Endothelial cell (in vitro differentiated cells): ENCODE measurements at regions not wholly inside any gene's neighbourhood (a gene's known extent, or its start where the extent isn't known, plus 50 kb on each side); places are given as distances from the start of the nearest gene placed in this dataset.

Experiments used
- DNase-seq: peaks from one replicate; pipeline ENCODE4 v3.0.0; 2021; ENCODE audit warnings: low spot score
- H3K27ac Mint-ChIP-seq: one replicate; pipeline ENCODE4 v1.8.0; 2021; ENCODE audit warnings: mixed read lengths, inconsistent platforms; ENCODE audit not compliant: unreplicated experiment
- H3K27me3 Mint-ChIP-seq: one replicate; pipeline ENCODE4 v1.8.0; 2021; ENCODE audit warnings: mild to moderate bottlenecking, moderate library complexity, mixed read lengths, inconsistent platforms; ENCODE audit not compliant: unreplicated experiment
- H3K36me3 Mint-ChIP-seq: one replicate; pipeline ENCODE4 v1.8.0; 2021; ENCODE audit warnings: mild to moderate bottlenecking, low read depth, mixed read lengths, inconsistent platforms; ENCODE audit not compliant: unreplicated experiment
- H3K4me1 Mint-ChIP-seq: one replicate; pipeline ENCODE4 v1.8.0; 2021; ENCODE audit warnings: mild to moderate bottlenecking, mixed read lengths, inconsistent platforms; ENCODE audit not compliant: unreplicated experiment
- H3K4me3 Mint-ChIP-seq: one replicate; pipeline ENCODE4 v1.8.0; 2021; ENCODE audit warnings: mild to moderate bottlenecking, mixed read lengths, inconsistent platforms; ENCODE audit not compliant: unreplicated experiment
- H3K9me3 Mint-ChIP-seq: one replicate; pipeline ENCODE4 v1.8.0; 2021; ENCODE audit warnings: mixed read lengths, inconsistent platforms; ENCODE audit not compliant: unreplicated experiment
- TF ChIP-seq, protein P1 (sequence below): fragments of 200-600 bp; sonication (generic); IDR thresholded peaks from one replicate; pipeline ENCODE4 v1.5.0; 2021; ENCODE audit warnings: antibody characterized with exemption; ENCODE audit not compliant: unreplicated experiment

DNA sequence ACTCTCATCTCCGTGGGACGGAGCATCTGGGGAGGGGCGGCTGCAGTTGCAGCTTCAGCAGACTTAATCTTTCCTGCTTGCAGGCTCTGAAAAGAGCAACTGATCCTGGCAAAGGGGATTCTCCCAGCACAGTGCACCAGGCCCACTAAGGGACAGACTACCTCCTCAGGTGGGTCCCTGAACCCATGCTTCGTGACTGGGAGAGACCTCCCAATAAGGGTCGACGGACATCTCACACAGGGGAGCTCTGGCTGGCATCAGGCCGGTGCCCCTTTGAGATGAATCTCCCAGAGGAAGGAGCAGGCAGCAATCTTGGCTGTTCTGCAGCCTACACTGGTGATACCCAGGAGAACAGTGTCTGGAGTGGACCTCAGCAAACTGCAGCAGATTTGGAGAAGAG is 303.3 kb upstream of the FGF16 start:
- Mint-ChIP-seq H3K4me3 (no peak overlapping the region), H3K27me3 (no peaks in the 10 kb centered on the region), H3K36me3 (no peaks in the 10 kb centered on the region), H3K27ac (no peak overlapping the region), H3K4me1 (no peaks in the 10 kb centered on the region), H3K9me3 (no peaks in the 10 kb centered on the region)
- DNase-seq: no peak
- TF ChIP-seq, protein P1, sequence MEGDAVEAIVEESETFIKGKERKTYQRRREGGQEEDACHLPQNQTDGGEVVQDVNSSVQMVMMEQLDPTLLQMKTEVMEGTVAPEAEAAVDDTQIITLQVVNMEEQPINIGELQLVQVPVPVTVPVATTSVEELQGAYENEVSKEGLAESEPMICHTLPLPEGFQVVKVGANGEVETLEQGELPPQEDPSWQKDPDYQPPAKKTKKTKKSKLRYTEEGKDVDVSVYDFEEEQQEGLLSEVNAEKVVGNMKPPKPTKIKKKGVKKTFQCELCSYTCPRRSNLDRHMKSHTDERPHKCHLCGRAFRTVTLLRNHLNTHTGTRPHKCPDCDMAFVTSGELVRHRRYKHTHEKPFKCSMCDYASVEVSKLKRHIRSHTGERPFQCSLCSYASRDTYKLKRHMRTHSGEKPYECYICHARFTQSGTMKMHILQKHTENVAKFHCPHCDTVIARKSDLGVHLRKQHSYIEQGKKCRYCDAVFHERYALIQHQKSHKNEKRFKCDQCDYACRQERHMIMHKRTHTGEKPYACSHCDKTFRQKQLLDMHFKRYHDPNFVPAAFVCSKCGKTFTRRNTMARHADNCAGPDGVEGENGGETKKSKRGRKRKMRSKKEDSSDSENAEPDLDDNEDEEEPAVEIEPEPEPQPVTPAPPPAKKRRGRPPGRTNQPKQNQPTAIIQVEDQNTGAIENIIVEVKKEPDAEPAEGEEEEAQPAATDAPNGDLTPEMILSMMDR: no peak

DNA sequence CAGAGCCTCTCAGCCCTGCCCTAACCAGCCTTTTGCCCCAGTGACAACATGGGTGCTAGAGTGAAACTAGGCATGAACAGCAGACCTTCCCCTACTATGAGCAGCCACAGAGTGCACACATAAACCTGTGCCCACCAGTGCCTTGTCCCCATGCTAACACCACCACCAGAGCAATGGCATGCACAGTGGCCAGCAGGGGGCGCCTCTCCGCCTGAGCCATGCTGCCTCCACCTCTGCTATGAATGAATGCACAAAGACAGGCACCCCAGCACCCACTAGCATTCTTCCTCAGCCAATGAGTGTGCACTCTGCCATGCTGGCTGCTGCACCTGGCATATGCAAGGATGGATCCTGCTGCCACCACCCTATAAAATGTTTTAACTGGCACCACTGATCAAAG is 286.9 kb upstream of the FGF16 start:
- H3K27me3 Mint-ChIP-seq: no peaks in the 10 kb centered on the region
- TF ChIP-seq, protein P1: peak; percentile 28

DNA sequence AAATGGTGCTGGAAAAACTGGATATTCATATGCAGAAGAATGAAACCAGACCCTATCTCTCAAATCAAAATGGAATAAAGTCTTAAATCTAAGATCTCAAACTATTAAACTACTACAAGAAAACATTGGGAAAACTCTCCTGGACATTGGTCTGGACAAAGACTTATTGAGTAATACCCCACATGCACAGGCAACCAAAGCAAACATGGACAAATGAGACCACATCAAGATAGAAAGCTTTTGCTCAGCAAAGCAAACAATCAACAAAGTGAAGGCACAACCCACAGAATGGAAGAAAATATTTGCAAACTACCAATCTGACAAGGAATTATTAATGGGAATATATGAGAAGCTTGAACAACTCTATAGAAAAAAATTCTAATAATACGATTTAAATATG is 284.4 kb upstream of the FGF16 start:
- Mint-ChIP-seq H3K27ac (no peak overlapping the region), H3K27me3 (no peaks in the 10 kb centered on the region), H3K4me1 (no peaks in the 10 kb centered on the region), H3K9me3 (no peaks in the 10 kb centered on the region), H3K4me3 (no peak overlapping the region), H3K36me3 (no peaks in the 10 kb centered on the region)
- DNase-seq: no peak
- TF ChIP-seq, protein P1: no peak

More for the DNA sequence above, 286.9 kb upstream of the FGF16 start:
- H3K4me1 Mint-ChIP-seq: no peaks in the 10 kb centered on the region
- no peak overlapping the region for H3K27ac Mint-ChIP-seq
- peak; percentile 27 for DNase-seq
- H3K9me3 Mint-ChIP-seq: no peaks in the 10 kb centered on the region
- no peak overlapping the region for H3K4me3 Mint-ChIP-seq
- H3K36me3 Mint-ChIP-seq: no peaks in the 10 kb centered on the region

DNA sequence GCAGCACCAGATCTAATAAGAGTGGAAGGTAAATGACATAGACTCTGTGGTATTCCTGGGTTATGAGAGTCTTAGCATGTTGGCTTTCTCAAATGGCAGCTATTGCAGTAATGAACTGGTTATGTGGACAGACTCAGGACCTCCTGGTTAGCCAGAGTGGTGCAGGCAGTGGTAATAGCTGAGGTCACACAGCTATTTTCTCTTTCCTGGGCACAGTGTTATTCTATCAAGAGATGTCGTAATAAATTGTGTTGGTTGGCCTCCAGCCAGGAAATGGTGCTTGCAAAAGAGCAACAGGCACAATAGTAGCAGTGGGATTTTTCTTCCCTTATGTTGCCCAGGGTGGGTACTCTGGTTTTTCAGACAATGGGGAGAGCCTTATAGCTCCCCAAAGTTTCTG is 279.2 kb upstream of the FGF16 start:
- no peaks in the 10 kb centered on the region for H3K27me3 Mint-ChIP-seq
- TF ChIP-seq, protein P1: no peak
- H3K4me1 Mint-ChIP-seq: no peaks in the 10 kb centered on the region
- H3K9me3 Mint-ChIP-seq: no peaks in the 10 kb centered on the region
- no peak for DNase-seq
- H3K27ac Mint-ChIP-seq: no peak overlapping the region
- no peaks in the 10 kb centered on the region for H3K36me3 Mint-ChIP-seq
- H3K4me3 Mint-ChIP-seq: no peak overlapping the region

DNA sequence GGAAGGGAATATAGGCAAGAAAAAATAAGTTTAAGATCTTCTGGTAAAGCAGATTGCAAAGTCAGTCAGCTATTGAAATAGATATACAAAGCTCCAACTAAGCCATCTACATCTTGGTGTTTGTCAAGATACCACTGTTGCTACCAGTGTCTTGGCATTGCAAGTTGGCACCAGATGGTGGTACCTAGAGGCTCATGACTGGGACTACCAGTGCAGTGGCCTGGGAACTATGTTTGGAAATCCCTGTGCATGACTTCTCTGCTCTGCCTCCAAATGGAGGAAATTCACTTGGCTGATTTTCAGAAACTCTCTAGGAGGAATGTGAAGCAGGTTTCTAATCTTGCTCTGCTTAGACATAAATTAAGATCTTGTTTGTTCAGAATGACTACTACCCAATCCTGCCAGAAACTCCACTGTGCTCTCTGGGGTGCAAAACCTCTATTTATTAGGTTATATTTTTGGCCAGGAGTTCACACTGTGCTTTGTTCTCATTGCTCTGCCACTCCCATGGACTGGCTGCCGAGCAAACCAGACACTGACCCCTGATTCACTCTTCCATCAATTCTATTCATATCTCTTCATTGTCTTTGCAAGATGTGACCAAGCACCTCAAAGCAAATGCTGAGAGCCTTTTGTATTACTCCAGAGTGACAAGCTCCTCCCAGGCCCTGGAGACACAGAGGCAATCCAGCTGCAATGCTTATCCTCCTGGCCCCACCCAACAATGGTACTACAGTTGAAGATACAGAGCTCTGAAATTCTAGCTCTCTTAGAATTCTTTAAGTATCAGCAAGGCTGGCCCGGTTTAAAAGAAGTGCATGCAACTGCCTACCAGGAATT is 272.3 kb upstream of the FGF16 start:
- H3K27ac Mint-ChIP-seq: no peak overlapping the region
- no peaks in the 10 kb centered on the region for H3K27me3 Mint-ChIP-seq
- TF ChIP-seq, protein P1: no peak
- no peak for DNase-seq
- H3K36me3 Mint-ChIP-seq: no peaks in the 10 kb centered on the region
- no peak overlapping the region for H3K4me3 Mint-ChIP-seq
- H3K4me1 Mint-ChIP-seq: no peaks in the 10 kb centered on the region
- H3K9me3 Mint-ChIP-seq: no peaks in the 10 kb centered on the region
